Vagina (tissue), 2 donors: ENCODE measurements at regions not wholly inside any gene's neighbourhood (a gene's known extent, or its start where the extent isn't known, plus 50 kb on each side); places are given as distances from the start of the nearest gene placed in this dataset.

Source experiments
- POLR2A ChIP-seq, 2 donors: fragments of 450-650 bp; IDR thresholded peaks; one replicate each; pipeline ENCODE4 v1.6.1; 2017; ENCODE audit warnings: antibody characterized with exemption in 2 of 2, mild to moderate bottlenecking in 2 of 2, moderate library complexity in 2 of 2
- POLR2AphosphoS5 ChIP-seq, 2 donors: sonication (generic); formaldehyde crosslinking; IDR thresholded peaks; one replicate each; pipeline ENCODE4 v1.9.0; 2017; ENCODE audit warnings: antibody characterized with exemption in 2 of 2, mild to moderate bottlenecking in 2 of 2, low read depth in 1 of 2; ENCODE audit not compliant: insufficient read depth in 1 of 2

DNA sequence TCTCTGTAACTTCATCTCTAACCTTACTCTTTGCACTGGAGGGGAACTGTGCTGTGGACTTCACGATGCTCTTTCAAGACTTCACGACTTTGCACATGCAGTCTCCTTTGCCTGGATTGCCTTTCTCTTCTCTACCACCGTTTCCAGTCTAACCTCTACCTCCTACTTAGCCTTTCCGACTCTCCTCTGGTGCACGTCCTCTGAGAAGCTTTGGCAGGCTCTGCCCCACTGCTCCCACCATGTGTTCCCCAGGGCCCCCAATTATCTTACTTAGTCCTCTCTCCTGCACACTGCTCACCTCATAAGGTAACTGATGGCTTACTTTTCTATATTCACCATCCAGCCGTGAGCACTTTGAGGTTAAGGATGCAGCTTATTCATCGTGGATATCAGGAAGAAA is 101.7 kb upstream of the GJB5 start:
- TF ChIP-seq POLR2AphosphoS5 (IDR thresholded peaks at IDR 0.05; ENCODE audit: insufficient read depth in 1 of 2, low read depth in 1 of 2) (no peak), POLR2A (IDR thresholded peaks at IDR 0.05) (no peak)
